ENCODE measurements at regions not wholly inside any gene's neighbourhood (a gene's known extent, or its start where the extent isn't known, plus 50 kb on each side); places are given as distances from the start of the nearest gene placed in this dataset.
A peak's percentile ranks its signal among the peaks of the same experiment; 100 is the strongest.
"Not testable (repeated sequence)": the region's sequence is repeated elsewhere in the genome, so short reads cannot be mapped to it uniquely, and the experiment has no call there.

DNA sequence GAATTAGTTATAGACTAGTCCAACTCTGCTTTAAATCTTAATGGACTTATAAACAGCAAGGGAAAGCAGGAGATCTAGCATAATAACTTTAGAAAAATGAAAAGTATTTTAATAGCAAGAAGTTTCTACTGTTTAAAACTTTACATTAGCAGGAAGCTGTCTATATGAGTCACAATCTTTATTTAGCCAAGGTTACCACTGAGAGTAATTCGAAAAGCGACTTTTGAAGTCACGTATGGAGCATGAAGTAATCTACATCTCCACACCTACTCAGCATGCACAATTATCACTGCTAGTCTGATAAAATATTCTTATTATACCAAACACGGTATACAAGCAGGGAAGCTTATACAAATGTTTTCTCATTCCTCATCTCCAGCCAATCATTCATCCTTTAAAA lies 515.4 kb upstream of the SOX11 start:
- TF ChIP-seq, protein P1, sequence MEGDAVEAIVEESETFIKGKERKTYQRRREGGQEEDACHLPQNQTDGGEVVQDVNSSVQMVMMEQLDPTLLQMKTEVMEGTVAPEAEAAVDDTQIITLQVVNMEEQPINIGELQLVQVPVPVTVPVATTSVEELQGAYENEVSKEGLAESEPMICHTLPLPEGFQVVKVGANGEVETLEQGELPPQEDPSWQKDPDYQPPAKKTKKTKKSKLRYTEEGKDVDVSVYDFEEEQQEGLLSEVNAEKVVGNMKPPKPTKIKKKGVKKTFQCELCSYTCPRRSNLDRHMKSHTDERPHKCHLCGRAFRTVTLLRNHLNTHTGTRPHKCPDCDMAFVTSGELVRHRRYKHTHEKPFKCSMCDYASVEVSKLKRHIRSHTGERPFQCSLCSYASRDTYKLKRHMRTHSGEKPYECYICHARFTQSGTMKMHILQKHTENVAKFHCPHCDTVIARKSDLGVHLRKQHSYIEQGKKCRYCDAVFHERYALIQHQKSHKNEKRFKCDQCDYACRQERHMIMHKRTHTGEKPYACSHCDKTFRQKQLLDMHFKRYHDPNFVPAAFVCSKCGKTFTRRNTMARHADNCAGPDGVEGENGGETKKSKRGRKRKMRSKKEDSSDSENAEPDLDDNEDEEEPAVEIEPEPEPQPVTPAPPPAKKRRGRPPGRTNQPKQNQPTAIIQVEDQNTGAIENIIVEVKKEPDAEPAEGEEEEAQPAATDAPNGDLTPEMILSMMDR (IDR thresholded peaks at IDR 0.05; ENCODE audit: insufficient read depth, low read depth, low read length, missing control alignments), result no peak
- no peak overlapping the region for H3K4me3 ChIP-seq (ENCODE audit: low read length)
- peak; percentile 38 for DNase-seq (ENCODE audit: low read depth)

DNA sequence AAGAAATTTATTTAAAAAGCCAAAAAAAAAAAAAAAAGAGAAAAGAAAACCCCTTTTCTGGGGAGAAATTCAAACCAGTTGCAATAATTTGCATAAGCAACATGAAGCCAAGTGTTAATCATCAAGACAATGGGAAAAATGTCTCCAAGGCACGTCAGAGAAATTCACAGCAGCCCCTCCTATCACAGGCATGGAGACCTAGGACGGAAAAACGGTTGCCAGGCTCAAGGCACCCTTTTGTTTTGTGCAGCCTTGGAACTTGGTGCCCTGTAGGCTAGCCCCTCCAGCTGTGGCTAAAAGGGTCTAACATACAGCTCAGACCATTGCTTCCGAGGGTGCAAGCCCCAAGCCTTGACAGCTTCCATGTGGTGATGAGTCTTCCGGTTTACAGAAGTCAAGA lies 509.2 kb upstream of the SOX11 start:
- no peak for DNase-seq (ENCODE audit: low read depth)
- H3K4me3 ChIP-seq (ENCODE audit: low read length), result no peak overlapping the region
- TF ChIP-seq, protein P1 (IDR thresholded peaks at IDR 0.05; ENCODE audit: insufficient read depth, low read depth, low read length, missing control alignments), result no peak

DNA sequence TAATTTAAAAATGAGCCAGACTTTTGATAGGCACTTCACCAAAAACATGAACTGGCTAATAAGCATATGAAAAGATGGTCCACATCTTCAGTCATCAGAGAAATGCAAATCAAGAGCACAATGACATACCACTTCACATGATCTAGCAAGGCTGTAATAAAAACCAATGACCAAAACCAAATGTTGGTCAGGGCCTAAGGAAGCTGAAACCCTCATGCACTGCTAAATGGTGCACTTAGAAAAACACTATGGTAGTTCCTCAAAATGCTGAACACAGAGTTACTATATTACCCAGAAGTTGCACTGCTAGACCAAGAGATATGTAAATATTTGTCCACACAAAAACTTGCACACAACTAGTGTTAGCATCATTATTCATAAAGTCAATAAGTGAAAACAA lies 504.9 kb upstream of the SOX11 start:
- no peak for DNase-seq (ENCODE audit: low read depth)
- no peak overlapping the region for H3K4me3 ChIP-seq (ENCODE audit: low read length)
- TF ChIP-seq, protein P1 (IDR thresholded peaks at IDR 0.05; ENCODE audit: insufficient read depth, low read depth, low read length, missing control alignments), result no peak

DNA sequence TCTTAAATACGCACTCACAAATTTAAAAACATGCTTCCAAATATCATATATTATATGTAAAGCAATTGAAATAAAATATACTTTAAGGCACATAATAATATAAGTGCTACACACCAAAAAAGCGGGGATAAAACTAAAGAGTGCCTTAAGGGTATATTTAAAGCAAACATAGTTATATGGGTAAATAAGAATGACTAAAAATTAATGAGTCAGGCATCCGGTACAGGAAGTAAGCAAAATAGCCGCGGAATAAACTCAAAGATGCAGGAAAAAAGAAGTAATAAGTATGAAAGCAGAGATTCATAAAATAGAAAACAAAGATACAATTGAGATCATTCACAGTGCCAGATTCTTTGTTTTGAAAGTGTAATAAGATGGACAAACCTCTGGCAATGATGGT lies 503.5 kb upstream of the SOX11 start:
- peak; percentile 45 for DNase-seq (ENCODE audit: low read depth)
- H3K4me3 ChIP-seq (ENCODE audit: low read length), result no peak overlapping the region
- TF ChIP-seq, protein P1 (IDR thresholded peaks at IDR 0.05; ENCODE audit: insufficient read depth, low read depth, low read length, missing control alignments), result no peak

DNA sequence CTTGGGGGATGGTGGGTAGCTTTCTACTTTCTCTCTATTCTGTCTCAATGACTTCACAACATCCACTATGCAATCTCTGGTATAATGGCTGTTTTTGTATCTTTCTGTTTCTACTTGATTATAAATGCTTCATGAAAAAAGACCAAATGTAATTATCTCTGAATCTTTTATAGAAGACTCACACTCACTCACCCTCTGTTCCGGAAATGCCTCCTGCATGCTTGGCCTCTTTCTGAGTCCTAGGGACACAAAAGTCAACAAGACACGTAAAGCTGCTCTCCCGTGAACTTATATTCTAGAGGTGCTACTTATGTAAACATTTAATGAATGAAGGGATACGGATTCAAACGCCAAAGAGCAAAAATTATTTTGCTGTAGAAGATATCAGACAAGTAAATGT lies 502.2 kb upstream of the SOX11 start:
- TF ChIP-seq, protein P1 (IDR thresholded peaks at IDR 0.05; ENCODE audit: insufficient read depth, low read depth, low read length, missing control alignments), result no peak
- H3K4me3 ChIP-seq (ENCODE audit: low read length), result no peak overlapping the region
- peak; percentile 32 for DNase-seq (ENCODE audit: low read depth)

DNA sequence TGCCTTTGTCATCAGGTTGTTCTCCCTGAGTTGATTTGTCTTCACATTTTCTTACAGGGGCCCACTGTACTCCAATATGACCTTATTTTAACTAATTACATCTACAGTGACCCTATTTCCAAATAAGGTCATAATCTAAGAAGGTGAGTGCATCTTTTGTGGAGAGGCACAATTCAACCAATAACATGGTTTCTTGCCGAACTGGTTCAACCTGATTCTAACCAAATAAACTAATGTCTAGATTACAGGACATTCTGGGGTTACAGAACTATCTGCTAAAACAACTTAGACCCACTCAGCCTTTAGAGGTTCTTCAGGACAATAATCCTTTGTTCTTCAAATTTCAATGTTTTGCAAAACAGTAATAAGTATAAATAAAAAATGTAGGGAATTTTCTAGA lies 496.5 kb upstream of the SOX11 start:
- no peak overlapping the region for H3K4me3 ChIP-seq (ENCODE audit: low read length)
- peak; percentile 58 for DNase-seq (ENCODE audit: low read depth)
- TF ChIP-seq, protein P1 (IDR thresholded peaks at IDR 0.05; ENCODE audit: insufficient read depth, low read depth, low read length, missing control alignments), result no peak

DNA sequence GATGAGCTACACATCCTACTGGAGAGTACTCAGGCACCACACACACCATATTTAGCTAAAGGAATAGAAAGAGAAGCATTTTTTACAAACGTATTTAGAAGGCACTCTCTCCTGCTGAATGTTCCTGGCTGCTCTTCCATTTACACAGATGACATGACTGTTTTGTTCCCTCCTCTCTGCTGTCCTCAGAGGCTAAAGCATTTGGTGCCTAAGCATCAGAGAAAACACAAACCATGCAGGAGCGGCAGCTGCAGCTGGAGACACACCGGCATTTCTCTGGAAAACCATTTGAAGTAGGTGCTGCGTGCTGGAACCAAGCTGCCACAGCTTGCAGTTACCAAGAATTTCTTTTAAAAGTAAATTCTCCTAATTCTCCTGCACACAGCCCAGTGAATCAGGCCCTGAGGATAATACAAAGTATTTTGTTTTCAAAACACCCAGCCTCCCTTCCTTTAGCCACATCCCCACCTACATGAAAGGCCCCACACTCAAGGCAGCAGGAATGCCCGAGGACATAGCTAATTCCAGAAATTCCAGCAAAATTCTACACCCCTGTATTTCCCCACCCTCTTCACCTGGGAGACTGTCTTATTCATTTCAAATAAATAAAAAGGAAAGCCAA lies 488.9 kb upstream of the SOX11 start:
- H3K4me3 ChIP-seq (ENCODE audit: low read length), result no peak overlapping the region
- TF ChIP-seq, protein P1 (IDR thresholded peaks at IDR 0.05; ENCODE audit: insufficient read depth, low read depth, low read length, missing control alignments), result no peak
- no peak for DNase-seq (ENCODE audit: low read depth)

DNA sequence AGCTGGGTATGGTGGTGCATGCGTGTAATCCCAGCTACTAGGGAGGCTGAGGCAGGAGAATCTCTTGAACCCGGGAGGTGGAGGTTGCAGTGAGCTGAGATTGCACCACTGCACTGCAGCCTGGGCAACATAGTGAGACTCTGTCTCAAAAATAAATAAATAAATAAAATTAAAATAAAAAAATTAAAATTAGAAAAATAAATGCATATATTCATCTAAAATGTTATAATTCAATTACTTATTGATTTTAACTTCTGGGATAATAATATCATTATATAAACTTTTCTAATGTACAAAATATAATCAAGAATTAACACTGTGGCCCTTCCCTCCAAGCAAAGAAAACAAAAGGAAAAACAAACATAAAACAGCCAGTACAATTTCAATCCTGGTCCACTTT lies 485.4 kb upstream of the SOX11 start:
- not testable (repeated sequence) for DNase-seq (ENCODE audit: low read depth); H3K4me3 ChIP-seq (ENCODE audit: low read length)

Data from epithelial cell of esophagus (primary cell).